ENCODE measurements at regions not wholly inside any gene's neighbourhood (a gene's known extent, or its start where the extent isn't known, plus 50 kb on each side); places are given as distances from the start of the nearest gene placed in this dataset.

GRCh38 chr1:34597877-34598514, 156.9 kb upstream of the GJB5 start:
- TF ChIP-seq CTCF (IDR thresholded peaks at IDR 0.05) (peak; percentile 96), ZFX (IDR thresholded peaks at IDR 0.05; ENCODE audit: borderline replicate concordance) (no peak)
